GM12891 (cell line): ENCODE measurements at regions not wholly inside any gene's neighbourhood (a gene's known extent, or its start where the extent isn't known, plus 50 kb on each side); places are given as distances from the start of the nearest gene placed in this dataset.

ENCODE experiments used
- DNase-seq: peaks from one replicate; pipeline ENCODE4 v3.0.0; 2011; ENCODE audit warnings: low spot score; ENCODE audit not compliant: insufficient read length
- FAIRE-seq: peaks from 2 replicates; lab custom pipeline; 2011; peaks lifted over from hg19 to GRCh38; lab: Jason Lieb, UNC
- PAX5 ChIP-seq: IDR thresholded peaks from 2 replicates; pipeline ENCODE4 v1.6.1; 2011; ENCODE audit warnings: low read length, moderate library complexity, mild to moderate bottlenecking; ENCODE audit not compliant: insufficient read depth, severe bottlenecking
- POLR2A ChIP-seq: IDR thresholded peaks from 2 replicates; pipeline ENCODE4 v1.6.1; 2011; ENCODE audit warnings: low read depth, low read length, control low read depth
- POLR2AphosphoS5 ChIP-seq: IDR thresholded peaks from 2 replicates; pipeline ENCODE4 v1.6.1; 2011; ENCODE audit warnings: low read depth, low read length, control low read depth
- POU2F2 ChIP-seq: IDR thresholded peaks from 2 replicates; pipeline ENCODE4 v1.6.1; 2011; ENCODE audit warnings: low read depth, mild to moderate bottlenecking, control low read depth, low read length, moderate library complexity
- SPI1 ChIP-seq: IDR thresholded peaks from 2 replicates; pipeline ENCODE4 v1.6.1; 2011; ENCODE audit warnings: low read depth, low read length, control low read depth
- TAF1 ChIP-seq: IDR thresholded peaks from 2 replicates; pipeline ENCODE4 v1.6.1; 2011; ENCODE audit warnings: low read depth, low read length, control low read depth

GRCh38 chrX:139201924-139202323, 328.6 kb upstream of the F9 start:
- TF ChIP-seq SPI1 = no peak
- TF ChIP-seq PAX5 = no peak
- no peak for TF ChIP-seq TAF1
- TF ChIP-seq POLR2AphosphoS5 = no peak
- TF ChIP-seq POU2F2 = no peak
- TF ChIP-seq POLR2A = no peak
- FAIRE-seq (no peak), DNase-seq (no peak)

GRCh38 chrX:139200793-139201192, 329.7 kb upstream of the F9 start:
- DNase-seq (no peak), FAIRE-seq (no peak)
- TF ChIP-seq TAF1 = no peak
- no peak for TF ChIP-seq POLR2AphosphoS5
- TF ChIP-seq POLR2A = no peak
- no peak for TF ChIP-seq PAX5
- TF ChIP-seq SPI1 = no peak
- no peak for TF ChIP-seq POU2F2

GRCh38 chrX:139200346-139200745, 330.2 kb upstream of the F9 start:
- FAIRE-seq (no peak), DNase-seq (no peak)
- TF ChIP-seq POLR2AphosphoS5 = no peak
- TF ChIP-seq PAX5 = no peak

- FAIRE-seq (no peak), DNase-seq (no peak)
- TF ChIP-seq POLR2A (no peak), POLR2AphosphoS5 (no peak), POU2F2 (no peak), TAF1 (no peak)
These were observed 330.6 kb upstream of the F9 start for GRCh38 chrX:139199933-139200332.

GRCh38 chrX:139198936-139199335, 331.6 kb upstream of the F9 start:
- FAIRE-seq (no peak), DNase-seq (no peak)
- TF ChIP-seq PAX5 (no peak), POLR2AphosphoS5 (no peak), POU2F2 (no peak)

- DNase-seq = no peak
- TF ChIP-seq POLR2AphosphoS5 (no peak), PAX5 (no peak), SPI1 (peak; percentile 39; the same call in 1 of the 2 replicates), POLR2A (no peak), POU2F2 (no peak), TAF1 (no peak)
- no peak for FAIRE-seq
These were observed 333.6 kb upstream of the F9 start for GRCh38 chrX:139196890-139197289.

GRCh38 chrX:139194571-139195280, 335.8 kb upstream of the F9 start:
- FAIRE-seq (no peak), DNase-seq (no peak)
- no peak for TF ChIP-seq POLR2A

GRCh38 chrX:139192386-139192961, 338.1 kb upstream of the F9 start:
- FAIRE-seq (no peak), DNase-seq (no peak)
- TF ChIP-seq SPI1 (no peak), PAX5 (no peak), POLR2A (no peak), TAF1 (no peak), POU2F2 (no peak), POLR2AphosphoS5 (no peak)

- DNase-seq (no peak), FAIRE-seq (no peak)
- TF ChIP-seq TAF1 (no peak), POLR2AphosphoS5 (no peak), SPI1 (no peak), PAX5 (no peak)
These were observed 338.7 kb upstream of the F9 start for GRCh38 chrX:139191746-139192385.

GRCh38 chrX:139191286-139191685, 339.3 kb upstream of the F9 start:
- no peak for FAIRE-seq
- TF ChIP-seq SPI1 (no peak), PAX5 (no peak), POU2F2 (no peak), TAF1 (no peak), POLR2A (no peak), POLR2AphosphoS5 (no peak)
- no peak for DNase-seq

- DNase-seq (no peak), FAIRE-seq (no peak)
- no peak for TF ChIP-seq TAF1
- TF ChIP-seq POLR2A = no peak
- no peak for TF ChIP-seq PAX5
- TF ChIP-seq SPI1 = no peak
- no peak for TF ChIP-seq POU2F2
- no peak for TF ChIP-seq POLR2AphosphoS5
These were observed 342.8 kb upstream of the F9 start for GRCh38 chrX:139187738-139188137.
